ACC112 (cell line): ENCODE measurements at regions not wholly inside any gene's neighbourhood (a gene's known extent, or its start where the extent isn't known, plus 50 kb on each side); places are given as distances from the start of the nearest gene placed in this dataset.

Source experiments
- H2AFZ ChIP-seq: fragments of 200-600 bp; sonication (generic); one replicate; pipeline ENCODE4 v1.6.0; 2017; ENCODE audit warnings: antibody characterized with exemption, low read length; ENCODE audit not compliant: unreplicated experiment
- H3K27ac ChIP-seq: fragments of 200-600 bp; sonication (generic); 2 replicates; pipeline ENCODE4 v1.5.1; 2014; ENCODE audit warnings: low read depth, mild to moderate bottlenecking, antibody characterized with exemption, low read length, moderate library complexity
- H3K27me3 ChIP-seq: fragments of 200-600 bp; sonication (generic); 2 replicates; pipeline ENCODE4 v1.6.1; 2014; ENCODE audit warnings: mild to moderate bottlenecking, antibody characterized with exemption, low read length, moderate library complexity, mixed read lengths; ENCODE audit not compliant: insufficient read depth
- H3K36me3 ChIP-seq: fragments of 200-600 bp; sonication (generic); 2 replicates; pipeline ENCODE4 v1.6.1; 2016; ENCODE audit warnings: mild to moderate bottlenecking, antibody characterized with exemption, low read length, moderate library complexity, mixed read lengths; ENCODE audit not compliant: insufficient read depth
- H3K4me1 ChIP-seq: fragments of 200-600 bp; sonication (generic); one replicate; pipeline ENCODE4 v1.6.1; 2016; ENCODE audit warnings: low read length, mixed read lengths; ENCODE audit not compliant: insufficient read depth, unreplicated experiment, control insufficient read depth
- H3K4me3 ChIP-seq: fragments of 200-600 bp; sonication (generic); 2 replicates; pipeline ENCODE4 v1.5.1; 2014; ENCODE audit warnings: mild to moderate bottlenecking, low read depth, low read length
- H3K79me2 ChIP-seq: fragments of 200-600 bp; sonication (generic); one replicate; pipeline ENCODE4 v1.6.0; 2016; ENCODE audit warnings: low read length; ENCODE audit not compliant: control insufficient read depth, unreplicated experiment, insufficient read depth

GRCh38 chr13:99911965-99912566, 59.5 kb downstream of the ZIC5 start:
- H3K27me3 ChIP-seq = peaks cover 79% of the 10 kb centered on the region
- no peak overlapping the region for H3K27ac ChIP-seq
- H3K36me3 ChIP-seq = no peaks in the 10 kb centered on the region
- H3K4me3 ChIP-seq = no peak overlapping the region
- no peak overlapping the region for H2AFZ ChIP-seq
- no peaks in the 10 kb centered on the region for H3K4me1 ChIP-seq
- H3K79me2 ChIP-seq = no peaks in the 10 kb centered on the region

- H3K27me3 ChIP-seq = peaks cover 84% of the 10 kb centered on the region
- no peak overlapping the region for H3K4me3 ChIP-seq
- no peaks in the 10 kb centered on the region for H3K4me1 ChIP-seq
- H2AFZ ChIP-seq = no peak overlapping the region
- H3K27ac ChIP-seq = no peak overlapping the region
- no peaks in the 10 kb centered on the region for H3K36me3 ChIP-seq
- no peaks in the 10 kb centered on the region for H3K79me2 ChIP-seq
These were observed 60.2 kb downstream of the ZIC5 start for GRCh38 chr13:99911069-99911964.

- Histone ChIP-seq H2AFZ (no peak overlapping the region), H3K27me3 (peaks cover 82% of the 10 kb centered on the region), H3K4me1 (no peaks in the 10 kb centered on the region), H3K79me2 (no peaks in the 10 kb centered on the region), H3K4me3 (no peak overlapping the region), H3K27ac (no peak overlapping the region), H3K36me3 (no peaks in the 10 kb centered on the region)
These were observed 61.5 kb downstream of the ZIC5 start for GRCh38 chr13:99909836-99910619.

GRCh38 chr13:99909097-99909835, 62.3 kb downstream of the ZIC5 start:
- no peak overlapping the region for H3K4me3 ChIP-seq
- H3K27ac ChIP-seq = no peak overlapping the region
- no peaks in the 10 kb centered on the region for H3K36me3 ChIP-seq
- H3K27me3 ChIP-seq = peaks cover 79% of the 10 kb centered on the region
- no peak overlapping the region for H2AFZ ChIP-seq
- H3K4me1 ChIP-seq = no peaks in the 10 kb centered on the region
- no peaks in the 10 kb centered on the region for H3K79me2 ChIP-seq

GRCh38 chr13:99908140-99908803, 63.3 kb downstream of the ZIC5 start:
- H3K4me1 ChIP-seq = no peaks in the 10 kb centered on the region
- no peaks in the 10 kb centered on the region for H3K79me2 ChIP-seq
- H3K27ac ChIP-seq = no peak overlapping the region
- H3K36me3 ChIP-seq = no peaks in the 10 kb centered on the region
- no peak overlapping the region for H3K4me3 ChIP-seq
- H2AFZ ChIP-seq = no peak overlapping the region
- peaks cover 77% of the 10 kb centered on the region for H3K27me3 ChIP-seq

- H3K27ac ChIP-seq = no peak overlapping the region
- H3K27me3 ChIP-seq = peaks cover 79% of the 10 kb centered on the region
- no peak overlapping the region for H2AFZ ChIP-seq
- H3K4me1 ChIP-seq = no peaks in the 10 kb centered on the region
- H3K79me2 ChIP-seq = no peaks in the 10 kb centered on the region
- H3K4me3 ChIP-seq = no peak overlapping the region
- H3K36me3 ChIP-seq = no peaks in the 10 kb centered on the region
These were observed 63.9 kb downstream of the ZIC5 start for GRCh38 chr13:99907627-99908026.

GRCh38 chr13:99907038-99907437, 64.5 kb downstream of the ZIC5 start:
- H3K4me1 ChIP-seq = no peaks in the 10 kb centered on the region
- H3K36me3 ChIP-seq = no peaks in the 10 kb centered on the region
- H3K4me3 ChIP-seq = no peak overlapping the region
- H3K79me2 ChIP-seq = no peaks in the 10 kb centered on the region
- H3K27me3 ChIP-seq = peaks cover 80% of the 10 kb centered on the region
- no peak overlapping the region for H2AFZ ChIP-seq
- H3K27ac ChIP-seq = no peak overlapping the region

- Histone ChIP-seq H3K4me3 (no peak overlapping the region), H3K36me3 (no peaks in the 10 kb centered on the region), H3K4me1 (no peaks in the 10 kb centered on the region), H3K27me3 (peaks cover 70% of the 10 kb centered on the region), H2AFZ (no peak overlapping the region), H3K79me2 (no peaks in the 10 kb centered on the region), H3K27ac (no peak overlapping the region)
These were observed 65.8 kb downstream of the ZIC5 start for GRCh38 chr13:99905814-99906213.

GRCh38 chr13:99905224-99905623, 66.3 kb downstream of the ZIC5 start:
- peaks cover 68% of the 10 kb centered on the region for H3K27me3 ChIP-seq
- no peaks in the 10 kb centered on the region for H3K4me1 ChIP-seq
- H3K27ac ChIP-seq = no peak overlapping the region
- H3K79me2 ChIP-seq = no peaks in the 10 kb centered on the region
- H3K4me3 ChIP-seq = no peak overlapping the region
- no peak overlapping the region for H2AFZ ChIP-seq
- H3K36me3 ChIP-seq = no peaks in the 10 kb centered on the region

- peaks cover 60% of the 10 kb centered on the region for H3K27me3 ChIP-seq
- no peaks in the 10 kb centered on the region for H3K4me1 ChIP-seq
- no peaks in the 10 kb centered on the region for H3K36me3 ChIP-seq
- no peaks in the 10 kb centered on the region for H3K79me2 ChIP-seq
- H3K4me3 ChIP-seq = no peak overlapping the region
- no peak overlapping the region for H2AFZ ChIP-seq
- no peak overlapping the region for H3K27ac ChIP-seq
These were observed 68.4 kb downstream of the ZIC5 start for GRCh38 chr13:99903140-99903539.
